AG08395 (cell line): ENCODE measurements at regions not wholly inside any gene's neighbourhood (a gene's known extent, or its start where the extent isn't known, plus 50 kb on each side); places are given as distances from the start of the nearest gene placed in this dataset.
"Not testable (repeated sequence)": the region's sequence is repeated elsewhere in the genome, so short reads cannot be mapped to it uniquely, and the experiment has no call there.

Source experiments
- DNase-seq: peaks from one replicate; pipeline ENCODE4 v3.0.0; 2012; ENCODE audit warnings: mixed read lengths, low spot score

DNA sequence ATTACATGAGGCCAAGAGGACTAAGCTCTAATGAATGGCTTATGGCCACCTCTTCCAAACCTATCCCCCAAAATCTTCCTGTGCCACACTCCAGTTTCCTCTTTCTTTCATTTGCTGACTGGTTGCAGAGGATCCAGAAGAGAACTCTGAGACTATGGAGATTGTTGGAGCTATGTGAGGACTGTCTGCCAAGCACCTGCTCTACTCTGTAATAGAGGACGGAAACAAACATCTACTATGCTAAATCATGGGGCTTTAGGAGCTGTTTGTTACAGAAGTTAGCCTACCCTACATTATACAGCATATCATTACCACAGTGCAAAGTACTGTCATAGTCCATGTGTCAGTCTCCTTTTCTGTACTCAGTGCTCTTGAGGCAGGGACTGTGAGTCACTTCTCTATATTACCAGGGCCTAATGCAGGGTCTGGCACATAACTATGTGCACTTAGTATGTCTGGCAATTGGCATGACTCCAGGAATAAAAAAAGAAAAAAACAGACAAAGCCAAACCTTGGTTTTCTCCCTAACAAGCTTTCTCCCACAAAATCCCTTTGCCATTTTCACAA is 95.1 kb downstream of the RPAP3 start:
- DNase-seq: no peak

DNA sequence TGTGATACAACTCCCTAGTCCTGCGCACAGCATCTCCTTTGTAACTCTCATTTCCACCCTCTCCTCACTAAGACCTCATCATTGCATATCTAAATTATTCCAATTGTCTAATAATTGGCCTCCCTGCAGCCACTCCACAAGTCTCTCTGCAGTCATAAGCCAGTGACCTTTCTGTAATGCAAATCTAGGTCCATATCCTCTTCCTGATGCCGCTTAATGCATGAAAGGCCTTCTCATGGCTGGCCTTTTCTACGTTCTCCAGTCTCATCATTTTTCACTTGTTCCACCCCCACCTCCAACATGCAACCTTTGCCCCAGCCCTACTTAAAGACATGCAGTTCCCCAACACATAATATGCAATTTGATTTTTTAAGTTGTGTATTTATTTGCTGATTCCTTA is 96.0 kb downstream of the RPAP3 start:
- DNase-seq: no peak

- not testable (repeated sequence) for DNase-seq
Observed at GRCh38 chr12:47608671-47609070, 97.2 kb downstream of the RPAP3 start.

GRCh38 chr12:47604221-47604873 is 101.5 kb downstream of the RPAP3 start:
- DNase-seq: no peak

DNA sequence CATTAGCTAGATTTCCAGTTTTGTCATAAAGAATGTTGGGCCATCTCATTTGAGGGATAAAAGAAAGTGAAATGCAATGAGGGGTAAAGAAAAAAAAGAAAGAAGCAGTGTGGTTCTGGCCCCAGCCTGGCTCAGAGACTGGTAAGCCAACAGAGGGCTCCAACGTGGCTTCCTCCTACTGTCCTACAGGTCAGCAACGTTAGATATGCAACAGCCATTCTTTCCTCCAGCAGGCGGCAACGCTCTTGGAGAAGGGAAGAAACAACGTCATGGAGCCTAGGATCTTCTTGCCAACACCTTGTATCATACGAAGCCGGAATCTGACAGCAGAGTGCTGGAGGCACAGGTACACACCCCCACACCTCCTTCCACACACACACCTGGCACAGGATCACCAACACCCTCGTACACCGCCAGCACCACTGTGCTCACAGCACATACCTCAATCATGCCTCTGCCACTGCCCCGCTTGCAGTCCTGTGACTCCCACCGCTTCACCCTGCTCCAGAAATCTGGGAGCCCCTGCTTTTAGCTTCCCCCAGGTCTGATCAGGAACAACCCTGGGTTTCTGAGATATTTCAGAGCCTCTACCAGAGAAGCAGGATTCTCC is 102.8 kb downstream of the RPAP3 start:
- no peak for DNase-seq

DNA sequence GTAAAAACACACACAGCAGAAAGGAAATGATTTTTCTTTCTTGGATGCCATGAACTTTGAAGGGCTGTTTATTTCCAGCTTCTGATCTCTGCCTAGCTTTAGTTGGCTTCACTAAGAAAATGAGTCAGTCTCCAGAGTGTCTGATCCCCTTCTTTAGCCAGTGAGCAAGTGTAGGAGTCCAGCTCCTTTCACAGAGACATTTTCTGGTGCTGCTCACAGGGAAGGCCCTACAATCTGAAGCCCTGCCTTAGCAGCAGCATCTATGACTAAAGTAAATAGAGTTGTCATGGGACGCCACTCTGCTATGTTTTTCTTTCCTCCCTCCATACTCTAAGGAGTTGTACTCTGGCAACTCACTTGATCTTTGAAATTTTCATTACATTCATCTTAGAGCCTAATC is 103.5 kb downstream of the RPAP3 start:
- peak; percentile 11 for DNase-seq

DNA sequence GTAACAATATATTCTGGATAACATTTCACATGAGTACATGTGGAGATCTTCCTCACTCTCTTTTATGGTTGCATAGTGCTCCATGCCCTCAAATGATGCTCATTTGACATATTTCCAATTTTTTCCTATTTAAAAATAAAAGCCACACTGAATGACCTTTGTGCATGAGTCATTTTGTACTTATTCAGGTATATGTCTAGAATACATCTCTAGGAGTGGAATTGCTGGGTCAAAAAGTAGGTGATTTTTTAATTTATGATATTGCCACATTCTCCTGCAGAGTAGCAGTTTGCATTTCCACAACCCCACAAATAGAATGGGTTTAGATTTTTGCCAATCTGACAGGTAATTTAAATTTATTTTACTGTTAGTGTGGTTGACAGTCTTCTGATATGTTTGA is 104.8 kb downstream of the RPAP3 start:
- DNase-seq: no peak

DNA sequence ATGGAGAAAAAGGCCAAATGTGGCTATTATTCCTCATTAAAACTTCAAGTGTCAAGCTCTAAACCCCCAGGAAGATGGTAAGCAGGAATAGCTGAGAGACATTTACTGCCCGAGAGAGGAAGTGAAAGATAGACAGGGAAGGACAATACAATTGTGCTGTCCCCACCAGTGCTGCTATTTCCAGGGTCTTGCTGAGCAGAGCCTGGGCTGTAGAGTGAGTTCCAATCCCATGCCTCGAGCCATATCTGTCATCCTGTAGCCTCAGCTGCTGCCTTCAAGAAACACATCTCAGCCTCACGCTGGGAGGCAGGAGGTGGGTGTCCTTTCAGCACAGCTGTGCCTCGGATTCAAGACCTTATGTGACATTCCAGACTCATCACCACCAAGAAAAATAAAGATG is 114.0 kb downstream of the RPAP3 start:
- DNase-seq: no peak

DNA sequence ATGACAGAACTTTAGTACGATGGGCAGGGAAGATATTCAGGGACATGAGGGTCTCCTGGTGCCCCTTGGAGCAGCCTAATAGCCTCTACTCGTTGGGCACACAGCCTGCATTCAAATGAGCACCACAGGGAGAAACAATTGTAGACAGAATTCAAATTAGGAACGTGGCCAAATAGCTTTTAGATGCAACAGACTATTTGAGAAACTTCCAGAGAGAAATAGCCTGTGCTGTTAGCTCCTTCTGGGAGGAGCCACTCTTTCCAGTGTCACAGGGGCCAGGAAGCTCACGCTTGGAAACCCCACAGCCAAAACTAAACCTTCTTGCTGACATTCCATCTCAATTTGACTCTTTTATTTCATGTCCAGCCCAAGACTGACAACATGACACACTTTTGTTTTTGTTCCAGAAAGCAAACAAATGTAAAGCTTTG is 114.5 kb downstream of the RPAP3 start:
- peak; percentile 48 for DNase-seq

GRCh38 chr12:47590771-47591360 is 115.0 kb downstream of the RPAP3 start:
- peak; percentile 13 for DNase-seq

DNA sequence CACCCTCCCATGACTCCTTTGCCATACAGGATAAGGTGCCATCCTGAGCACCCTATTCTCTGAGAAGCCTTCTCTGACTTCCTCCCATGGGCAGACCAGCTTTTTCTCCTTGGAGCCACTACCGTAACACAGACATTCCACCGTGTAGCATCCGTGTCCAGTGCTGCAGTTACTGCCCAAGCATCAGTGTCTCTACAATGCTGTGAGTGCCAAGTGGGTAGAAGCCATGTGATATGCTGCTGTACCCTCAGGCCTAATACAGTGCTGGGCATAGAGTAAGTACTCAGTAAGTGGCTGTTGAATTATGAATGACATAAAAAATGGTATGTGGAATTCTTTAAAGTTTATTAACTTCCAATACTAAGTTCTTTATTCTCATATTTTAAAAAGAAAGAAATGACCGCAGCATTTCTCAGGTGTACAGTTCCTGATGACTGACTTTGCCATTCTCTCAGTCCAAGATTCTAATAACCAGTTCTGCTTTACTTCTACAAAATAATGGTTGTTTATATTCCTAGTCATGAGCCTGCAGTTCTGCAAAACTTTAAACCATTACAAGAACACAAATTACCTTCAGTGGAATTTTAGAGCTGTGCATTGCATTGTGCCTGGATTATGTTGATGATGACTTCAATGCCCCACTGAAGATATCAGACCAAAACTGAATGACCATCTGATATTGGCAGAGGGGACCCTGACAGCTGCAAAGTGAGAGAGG is 118.7 kb downstream of the RPAP3 start:
- DNase-seq: no peak

DNA sequence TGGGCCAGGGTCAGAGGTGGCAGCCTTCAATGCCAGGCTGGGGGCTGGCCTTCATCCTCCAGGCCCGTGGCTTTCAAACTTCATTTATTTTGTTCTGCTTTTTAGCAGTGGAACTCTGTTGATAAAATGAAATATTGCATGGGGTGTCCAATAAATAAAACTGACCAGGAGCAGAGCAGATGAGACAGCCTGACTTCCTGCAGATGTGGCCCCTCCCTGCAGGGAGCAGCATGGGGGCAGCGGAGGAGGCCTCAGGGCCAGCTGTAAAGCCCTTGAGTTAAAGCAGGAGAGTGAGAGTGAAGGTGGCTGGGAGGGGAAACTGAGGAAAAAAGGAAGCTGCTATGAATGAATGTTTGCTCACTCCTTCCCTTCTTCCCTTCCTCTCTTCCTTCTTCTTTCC is 120.3 kb downstream of the RPAP3 start:
- no peak for DNase-seq

DNA sequence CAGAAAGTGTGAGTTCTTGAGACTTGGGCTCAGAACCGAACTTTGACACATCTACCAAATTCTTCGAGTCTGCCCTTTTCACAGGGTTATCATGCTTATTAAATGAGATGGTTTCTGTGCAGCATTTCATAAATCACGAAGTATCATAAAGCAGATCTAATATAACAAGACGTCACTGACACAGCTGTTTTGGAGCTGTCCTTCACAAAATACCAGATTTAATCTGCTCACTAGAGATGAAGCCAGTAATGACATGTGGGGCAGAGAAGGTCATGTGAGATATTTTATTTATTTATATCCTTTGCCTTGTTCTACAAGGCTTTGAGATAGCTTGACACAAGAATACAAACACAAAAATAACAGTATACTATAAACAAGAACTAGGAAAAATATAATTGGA is 127.0 kb downstream of the RPAP3 start:
- DNase-seq: no peak

DNA sequence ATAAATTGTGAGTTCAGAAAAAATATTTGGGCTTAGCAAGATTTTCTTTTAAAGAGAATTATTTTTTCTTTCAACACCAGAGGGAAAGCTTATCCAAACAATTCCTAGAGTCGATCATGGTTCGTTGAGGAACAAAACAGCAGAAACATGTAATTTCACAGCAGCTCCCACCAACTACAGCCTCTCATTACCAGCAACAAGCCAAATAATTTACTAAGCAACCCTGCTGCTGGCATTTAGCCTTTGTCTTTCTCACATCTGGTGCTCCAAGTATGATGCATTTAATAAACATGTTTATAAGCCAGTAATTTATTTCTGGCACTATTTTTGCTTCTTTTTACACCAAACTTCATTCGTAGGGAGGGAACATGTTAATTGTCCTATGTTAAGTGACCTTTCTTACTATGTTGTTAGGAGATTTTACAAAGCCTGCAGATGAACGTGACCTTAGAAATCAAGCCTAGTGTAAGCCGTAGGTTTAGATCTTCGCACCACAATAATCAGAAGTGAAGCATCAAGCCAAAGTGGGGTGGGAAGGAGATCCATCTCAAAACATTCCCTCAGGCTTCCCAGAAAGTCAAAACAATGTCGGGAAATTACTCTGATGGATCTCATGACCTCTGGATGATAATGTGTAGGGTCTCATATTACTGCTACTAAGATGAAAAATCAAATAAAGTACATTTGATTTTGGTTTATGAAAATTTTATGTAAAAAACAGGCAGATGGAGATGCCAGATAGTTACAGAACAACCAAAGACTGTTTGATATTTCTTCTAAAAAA is 128.4 kb downstream of the RPAP3 start:
- no peak for DNase-seq

DNA sequence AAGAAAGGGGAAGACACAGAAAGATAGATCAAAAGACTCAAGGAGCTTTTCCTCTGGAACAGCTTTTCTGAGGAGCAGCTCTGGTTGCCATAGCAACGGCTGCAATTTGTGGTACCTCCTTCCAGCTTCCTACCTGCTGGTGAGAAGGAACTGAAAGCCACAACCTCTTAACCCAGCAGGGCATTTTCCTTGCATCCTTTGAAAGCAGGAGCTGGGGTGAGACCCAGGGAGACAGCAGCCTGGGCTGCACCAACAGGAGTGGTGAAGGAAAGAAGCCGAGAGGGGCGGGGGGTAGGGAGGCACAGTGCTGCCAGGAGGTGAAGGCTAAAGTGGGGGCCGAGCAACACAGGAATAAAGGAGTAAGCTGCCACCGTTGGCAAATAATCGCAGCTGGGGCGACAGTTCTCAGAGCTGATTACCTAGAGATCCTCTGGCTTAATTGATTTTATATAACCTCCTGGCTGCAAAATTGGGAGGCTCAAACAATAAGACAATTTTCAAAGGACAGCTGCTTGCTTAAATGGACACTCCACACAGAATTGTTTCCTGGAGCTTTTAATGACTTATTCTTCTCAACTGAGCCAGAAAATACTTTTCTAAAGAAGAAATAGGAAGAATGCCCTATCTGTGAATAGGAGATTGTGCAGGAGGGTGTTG is 129.4 kb downstream of the RPAP3 start:
- DNase-seq: no peak

DNA sequence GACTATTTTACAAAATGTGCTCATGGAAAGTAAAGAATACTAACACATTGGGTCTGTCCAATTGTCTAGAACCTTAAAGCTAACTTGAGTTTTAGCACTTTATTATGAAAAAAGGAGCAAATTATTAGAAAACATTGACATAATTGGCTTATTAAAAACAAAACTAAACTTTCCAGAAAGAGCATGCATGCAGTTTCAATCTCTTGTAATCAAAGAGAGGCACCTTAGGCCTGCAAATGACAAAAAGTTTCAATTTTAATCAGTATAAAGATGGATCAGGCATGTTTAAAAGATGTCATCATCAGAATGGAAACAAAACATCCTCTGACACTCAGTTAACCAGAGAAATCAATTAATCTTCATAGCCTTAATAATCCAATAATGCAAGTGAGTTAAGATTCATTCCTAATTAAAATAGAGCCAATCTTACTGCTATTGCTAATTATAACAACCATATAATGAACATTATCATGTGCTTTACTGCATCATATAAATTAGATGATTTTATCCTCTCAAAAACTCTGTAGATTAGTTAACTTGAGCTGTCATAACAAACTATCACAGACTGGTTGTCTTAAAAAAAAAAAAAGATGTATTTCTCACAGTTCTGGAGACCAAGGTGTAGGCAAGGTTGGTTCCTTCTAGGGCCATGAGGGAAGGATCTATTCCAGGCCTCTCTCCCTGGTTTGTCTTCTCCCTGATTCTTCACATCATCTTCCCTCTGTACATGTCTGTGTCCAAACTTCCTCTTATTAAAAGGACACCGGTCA is 131.4 kb downstream of the RPAP3 start:
- DNase-seq: no peak

- no peak for DNase-seq
Observed at GRCh38 chr12:47573146-47573659, 132.6 kb downstream of the RPAP3 start.

DNA sequence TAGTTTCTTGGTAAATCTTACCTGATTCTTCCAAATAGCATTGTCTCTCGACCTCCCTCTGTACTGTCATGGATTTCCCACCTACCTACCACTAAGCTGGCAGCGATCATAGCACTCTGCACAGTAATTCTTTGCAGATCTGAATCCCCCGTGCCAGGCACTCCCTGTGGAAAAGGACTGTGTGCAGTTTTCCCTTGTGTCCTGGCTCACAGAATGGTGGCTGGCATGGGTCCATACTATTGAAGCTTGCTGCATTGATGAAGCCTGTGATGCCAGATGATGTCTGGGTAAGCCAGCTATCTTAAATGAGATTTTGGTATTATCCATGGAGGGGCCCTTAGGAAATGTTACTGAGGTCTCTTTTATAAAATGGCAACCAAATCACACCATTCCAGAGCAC is 135.7 kb downstream of the RPAP3 start:
- DNase-seq: no peak

DNA sequence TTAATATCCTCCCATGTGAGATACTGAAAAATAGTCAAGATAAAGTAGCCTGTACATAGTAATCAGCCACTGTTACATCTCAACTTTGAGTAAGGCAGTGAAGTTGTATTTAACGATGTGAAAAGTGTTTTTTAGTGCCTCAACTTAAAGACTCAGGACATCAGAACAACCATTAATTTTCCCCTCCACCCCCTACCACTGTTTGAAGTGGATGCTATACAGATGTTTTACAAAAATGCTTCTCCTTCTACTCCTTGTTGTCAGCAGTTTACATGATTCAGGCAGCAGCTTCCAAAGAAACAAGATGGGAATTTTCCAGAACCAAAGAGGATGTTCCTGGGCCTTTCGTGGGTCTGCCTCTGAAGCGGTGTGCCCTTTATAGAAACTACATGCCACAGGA is 143.6 kb downstream of the RPAP3 start:
- no peak for DNase-seq

GRCh38 chr12:47561746-47562145 is 144.1 kb downstream of the RPAP3 start:
- peak; percentile 22 for DNase-seq
